Vagina (tissue), 2 donors: ENCODE measurements at regions not wholly inside any gene's neighbourhood (a gene's known extent, or its start where the extent isn't known, plus 50 kb on each side); places are given as distances from the start of the nearest gene placed in this dataset.

Experiments used
- CTCF ChIP-seq, 3 experiments: fragments of 450-650 bp in 2 of 3; fragments of 200-600 bp in 1 of 3; sonication (generic) in 1 of 3; IDR thresholded peaks; one replicate each; pipeline ENCODE4 v1.5.1; 2017 to 2019; ENCODE audit warnings: antibody characterized with exemption in 3 of 3, mild to moderate bottlenecking in 2 of 3, moderate library complexity in 2 of 3
- POLR2A ChIP-seq, 2 donors: fragments of 450-650 bp; IDR thresholded peaks; one replicate each; pipeline ENCODE4 v1.6.1; 2017; ENCODE audit warnings: antibody characterized with exemption in 2 of 2, mild to moderate bottlenecking in 2 of 2, moderate library complexity in 2 of 2

GRCh38 chr18:40413160-40413559, 1541.9 kb upstream of the PIK3C3 start:
- TF ChIP-seq CTCF (IDR thresholded peaks at IDR 0.05), result no peak
- TF ChIP-seq POLR2A (IDR thresholded peaks at IDR 0.05), result no peak
